SK-N-SH (cell line): ENCODE measurements at regions not wholly inside any gene's neighbourhood (a gene's known extent, or its start where the extent isn't known, plus 50 kb on each side); places are given as distances from the start of the nearest gene placed in this dataset.

ENCODE experiments used
- CTCF ChIA-PET: fragments of 300-600, 350-600 bp; formaldehyde crosslinking; extraction: SDS; loops from one replicate; lab custom pipeline; 2021; lab: Yijun Ruan, JAX
- POLR2A ChIA-PET: fragments of 350-600 bp; sonication (Branson Sonifier 250); formaldehyde crosslinking; extraction: SDS; loops from one replicate; lab custom pipeline; 2020; ENCODE audit warnings: antibody characterized with exemption, inconsistent platforms; lab: Yijun Ruan, JAX
- DNase-seq: peaks from one replicate; pipeline ENCODE4 v3.0.0; 2012
- H2AFZ ChIP-seq: fragments of 200-600 bp; sonication (generic); 2 replicates; pipeline ENCODE4 v1.8.1; 2016; ENCODE audit warnings: antibody characterized with exemption, mild to moderate bottlenecking, low read depth
- H3F3A ChIP-seq: fragments of 200-600 bp; sonication (generic); replicated peaks from 2 replicates; pipeline ENCODE3; 2016; ENCODE audit warnings: antibody characterized with exemption, mild to moderate bottlenecking; ENCODE audit not compliant: insufficient read depth
- H3K27ac ChIP-seq, 2 experiments: fragments of 200-500 bp in 1 of 2; fragments of 200-600 bp in 1 of 2; sonication (Bioruptor generic) in 1 of 2; sonication (generic), shearing (Covaris generic) in 1 of 2; 2 replicates each; pipeline versions ENCODE4 v1.5.1 to v1.6.1; 2014 to 2016; ENCODE audit warnings: low read depth in 2 of 2, inconsistent platforms in 1 of 2, low read length in 1 of 2, mild to moderate bottlenecking in 1 of 2, mixed read lengths in 1 of 2
- H3K27me3 ChIP-seq: fragments of 200-600 bp; sonication (generic), shearing (Covaris generic); 2 replicates; pipeline ENCODE4 v1.6.1; 2016; ENCODE audit warnings: mixed run types; ENCODE audit not compliant: insufficient read depth
- H3K36me3 ChIP-seq, 2 experiments: fragments of 200-500 bp in 1 of 2; fragments of 200-600 bp in 1 of 2; sonication (Bioruptor generic) in 1 of 2; sonication (generic) in 1 of 2; replicated peaks in 1 of 2; 2 replicates each; pipeline versions ENCODE3 to v1.5.1; 2014 to 2016; ENCODE audit warnings: low read length in 1 of 2, mild to moderate bottlenecking in 1 of 2; ENCODE audit not compliant: insufficient read depth in 2 of 2, control insufficient read depth in 1 of 2
- H3K4me1 ChIP-seq, 2 experiments: fragments of 200-500 bp in 1 of 2; fragments of 200-600 bp in 1 of 2; sonication (Bioruptor generic) in 1 of 2; sonication (generic), shearing (Covaris generic) in 1 of 2; 2 replicates each; pipeline versions ENCODE4 v1.5.1 to v1.6.1; 2014 to 2016; ENCODE audit warnings: low read depth in 1 of 2, low read length in 1 of 2, mixed run types in 1 of 2; ENCODE audit not compliant: insufficient read depth in 2 of 2, control insufficient read depth in 1 of 2
- H3K4me2 ChIP-seq: fragments of 200-600 bp; sonication (generic), shearing (Covaris generic); 2 replicates; pipeline ENCODE4 v1.6.1; 2017; ENCODE audit warnings: mixed run types
- H3K4me3 ChIP-seq, 2 experiments: fragments of 200-500 bp in 1 of 2; fragments of 200-600 bp in 1 of 2; sonication (Bioruptor generic) in 1 of 2; sonication (generic), shearing (Covaris generic) in 1 of 2; 2 replicates each; pipeline versions ENCODE4 v1.5.1 to v1.8.1; 2014 to 2016; ENCODE audit warnings: low read depth in 2 of 2, inconsistent platforms in 1 of 2, low read length in 1 of 2, mild to moderate bottlenecking in 1 of 2, mixed read lengths in 1 of 2, moderate library complexity in 1 of 2
- H3K79me2 ChIP-seq: fragments of 200-600 bp; sonication (generic); 2 replicates; pipeline ENCODE4 v1.8.1; 2017; ENCODE audit warnings: mild to moderate bottlenecking; ENCODE audit not compliant: insufficient read depth
- H3K9ac ChIP-seq: fragments of 200-600 bp; sonication (generic); 2 replicates; pipeline ENCODE4 v1.6.1; 2017; ENCODE audit warnings: mixed run types
- H3K9me2 ChIP-seq: fragments of 200-600 bp; sonication (generic); 2 replicates; pipeline ENCODE4 v1.6.1; 2017; ENCODE audit warnings: mixed run types
- H3K9me3 ChIP-seq: fragments of 200-600 bp; sonication (generic); 2 replicates; pipeline ENCODE4 v1.6.1; 2017; ENCODE audit warnings: mixed run types, mild to moderate bottlenecking, moderate library complexity
- H4K20me1 ChIP-seq: fragments of 200-600 bp; sonication (generic); 2 replicates; pipeline ENCODE4 v1.6.1; 2017; ENCODE audit warnings: mild to moderate bottlenecking, mixed run types; ENCODE audit not compliant: insufficient read depth
- ELF1 ChIP-seq: IDR thresholded peaks from 2 replicates; pipeline ENCODE4 v1.4.0; 2012
- EZH2phosphoT487 ChIP-seq: fragments of 200-600 bp; sonication (generic); IDR thresholded peaks from 2 replicates; pipeline ENCODE4 v1.6.1; 2017; ENCODE audit warnings: low read depth, mixed run types, mild to moderate bottlenecking, antibody characterized with exemption, moderate library complexity, borderline replicate concordance
- JUND ChIP-seq: IDR thresholded peaks from 2 replicates; pipeline ENCODE4 v1.4.0; 2012
- MEF2A ChIP-seq: IDR thresholded peaks from 2 replicates; pipeline ENCODE4 v1.4.0; 2012; ENCODE audit warnings: low read depth, borderline replicate concordance
- NRF1 ChIP-seq: IDR thresholded peaks from 2 replicates; pipeline ENCODE4 v1.6.1; 2012; ENCODE audit warnings: low read depth, mild to moderate bottlenecking, low read length
- RAD21 ChIP-seq: IDR thresholded peaks from 2 replicates; pipeline ENCODE4 v1.6.1; 2012; ENCODE audit warnings: mild to moderate bottlenecking, low read length
- RCOR1 ChIP-seq: fragments of 150-350 bp; IDR thresholded peaks from 2 replicates; pipeline ENCODE4 v1.6.1; 2017; ENCODE audit warnings: antibody characterized with exemption, low read length
- RXRA ChIP-seq: IDR thresholded peaks from 2 replicates; pipeline ENCODE4 v1.4.0; 2012; ENCODE audit warnings: low read depth, mild to moderate bottlenecking, borderline replicate concordance
- SMC3 ChIP-seq: IDR thresholded peaks from 2 replicates; pipeline ENCODE4 v1.6.1; 2012; ENCODE audit warnings: low read depth, low read length, improper control_type of control experiment
- TCF12 ChIP-seq: IDR thresholded peaks from 2 replicates; pipeline ENCODE4 v1.4.0; 2012
- YY1 ChIP-seq: IDR thresholded peaks from 2 replicates; pipeline ENCODE4 v1.4.0; 2012; ENCODE audit warnings: low read depth, mild to moderate bottlenecking
- WGBS: methylation state at CpG from one replicate; pipeline ENCODE4 v1.1.6; 2017; ENCODE audit warnings: low lambda C conversion rate; 5-methylcytosine and 5-hydroxymethylcytosine counted together
- TF ChIP-seq, protein P1 (sequence below): fragments of 200-600 bp; sonication (generic); IDR thresholded peaks from 2 replicates; pipeline ENCODE4 v1.6.1; 2017; ENCODE audit warnings: antibody characterized with exemption, mild to moderate bottlenecking, moderate library complexity
- TF ChIP-seq, protein P2 (sequence below): IDR thresholded peaks from 2 replicates; pipeline ENCODE4 v1.6.1; 2012; ENCODE audit warnings: mild to moderate bottlenecking, low read depth, low read length, moderate library complexity
- TF ChIP-seq, protein P3 (sequence below): IDR thresholded peaks from 2 replicates; pipeline ENCODE4; 2012
- TF ChIP-seq, protein P4 (sequence below): IDR thresholded peaks from 2 replicates; pipeline ENCODE4 v1.4.0; 2012; ENCODE audit warnings: low read depth, borderline replicate concordance

DNA sequence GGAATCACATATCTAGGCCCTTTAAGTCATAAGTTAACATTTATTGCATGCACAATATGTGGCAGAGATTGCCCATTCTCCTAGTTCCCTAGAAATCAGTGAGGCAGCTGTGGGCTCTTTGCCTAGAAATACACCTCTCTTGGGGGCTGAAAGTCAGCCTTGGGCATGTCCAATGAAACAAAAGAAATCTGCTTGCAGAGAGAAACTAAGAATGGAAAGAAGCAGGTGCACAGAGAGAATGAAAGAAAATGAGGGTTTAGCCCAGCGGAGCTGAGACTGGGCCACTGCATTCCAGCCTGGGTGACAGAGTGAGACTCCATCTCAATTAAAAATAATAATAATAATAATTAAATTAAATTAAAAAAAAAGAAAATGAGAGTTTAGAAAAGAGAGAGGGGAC lies 57.3 kb upstream of the DAB2 start:
- H4K20me1 ChIP-seq = no peaks in the 10 kb centered on the region
- TF ChIP-seq, protein P1, sequence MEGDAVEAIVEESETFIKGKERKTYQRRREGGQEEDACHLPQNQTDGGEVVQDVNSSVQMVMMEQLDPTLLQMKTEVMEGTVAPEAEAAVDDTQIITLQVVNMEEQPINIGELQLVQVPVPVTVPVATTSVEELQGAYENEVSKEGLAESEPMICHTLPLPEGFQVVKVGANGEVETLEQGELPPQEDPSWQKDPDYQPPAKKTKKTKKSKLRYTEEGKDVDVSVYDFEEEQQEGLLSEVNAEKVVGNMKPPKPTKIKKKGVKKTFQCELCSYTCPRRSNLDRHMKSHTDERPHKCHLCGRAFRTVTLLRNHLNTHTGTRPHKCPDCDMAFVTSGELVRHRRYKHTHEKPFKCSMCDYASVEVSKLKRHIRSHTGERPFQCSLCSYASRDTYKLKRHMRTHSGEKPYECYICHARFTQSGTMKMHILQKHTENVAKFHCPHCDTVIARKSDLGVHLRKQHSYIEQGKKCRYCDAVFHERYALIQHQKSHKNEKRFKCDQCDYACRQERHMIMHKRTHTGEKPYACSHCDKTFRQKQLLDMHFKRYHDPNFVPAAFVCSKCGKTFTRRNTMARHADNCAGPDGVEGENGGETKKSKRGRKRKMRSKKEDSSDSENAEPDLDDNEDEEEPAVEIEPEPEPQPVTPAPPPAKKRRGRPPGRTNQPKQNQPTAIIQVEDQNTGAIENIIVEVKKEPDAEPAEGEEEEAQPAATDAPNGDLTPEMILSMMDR = no peak
- TF ChIP-seq MEF2A (no peak), RXRA (no peak), NRF1 (no peak), ELF1 (no peak), YY1 (no peak), EZH2phosphoT487 (no peak), SMC3 (no peak), RAD21 (no peak), TCF12 (no peak), JUND (no peak), RCOR1 (no peak)
- TF ChIP-seq, protein P2, sequence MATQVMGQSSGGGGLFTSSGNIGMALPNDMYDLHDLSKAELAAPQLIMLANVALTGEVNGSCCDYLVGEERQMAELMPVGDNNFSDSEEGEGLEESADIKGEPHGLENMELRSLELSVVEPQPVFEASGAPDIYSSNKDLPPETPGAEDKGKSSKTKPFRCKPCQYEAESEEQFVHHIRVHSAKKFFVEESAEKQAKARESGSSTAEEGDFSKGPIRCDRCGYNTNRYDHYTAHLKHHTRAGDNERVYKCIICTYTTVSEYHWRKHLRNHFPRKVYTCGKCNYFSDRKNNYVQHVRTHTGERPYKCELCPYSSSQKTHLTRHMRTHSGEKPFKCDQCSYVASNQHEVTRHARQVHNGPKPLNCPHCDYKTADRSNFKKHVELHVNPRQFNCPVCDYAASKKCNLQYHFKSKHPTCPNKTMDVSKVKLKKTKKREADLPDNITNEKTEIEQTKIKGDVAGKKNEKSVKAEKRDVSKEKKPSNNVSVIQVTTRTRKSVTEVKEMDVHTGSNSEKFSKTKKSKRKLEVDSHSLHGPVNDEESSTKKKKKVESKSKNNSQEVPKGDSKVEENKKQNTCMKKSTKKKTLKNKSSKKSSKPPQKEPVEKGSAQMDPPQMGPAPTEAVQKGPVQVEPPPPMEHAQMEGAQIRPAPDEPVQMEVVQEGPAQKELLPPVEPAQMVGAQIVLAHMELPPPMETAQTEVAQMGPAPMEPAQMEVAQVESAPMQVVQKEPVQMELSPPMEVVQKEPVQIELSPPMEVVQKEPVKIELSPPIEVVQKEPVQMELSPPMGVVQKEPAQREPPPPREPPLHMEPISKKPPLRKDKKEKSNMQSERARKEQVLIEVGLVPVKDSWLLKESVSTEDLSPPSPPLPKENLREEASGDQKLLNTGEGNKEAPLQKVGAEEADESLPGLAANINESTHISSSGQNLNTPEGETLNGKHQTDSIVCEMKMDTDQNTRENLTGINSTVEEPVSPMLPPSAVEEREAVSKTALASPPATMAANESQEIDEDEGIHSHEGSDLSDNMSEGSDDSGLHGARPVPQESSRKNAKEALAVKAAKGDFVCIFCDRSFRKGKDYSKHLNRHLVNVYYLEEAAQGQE = no peak
- TF ChIP-seq, protein P3, sequence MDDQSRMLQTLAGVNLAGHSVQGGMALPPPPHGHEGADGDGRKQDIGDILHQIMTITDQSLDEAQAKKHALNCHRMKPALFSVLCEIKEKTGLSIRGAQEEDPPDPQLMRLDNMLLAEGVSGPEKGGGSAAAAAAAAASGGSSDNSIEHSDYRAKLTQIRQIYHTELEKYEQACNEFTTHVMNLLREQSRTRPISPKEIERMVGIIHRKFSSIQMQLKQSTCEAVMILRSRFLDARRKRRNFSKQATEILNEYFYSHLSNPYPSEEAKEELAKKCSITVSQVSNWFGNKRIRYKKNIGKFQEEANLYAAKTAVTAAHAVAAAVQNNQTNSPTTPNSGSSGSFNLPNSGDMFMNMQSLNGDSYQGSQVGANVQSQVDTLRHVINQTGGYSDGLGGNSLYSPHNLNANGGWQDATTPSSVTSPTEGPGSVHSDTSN = no peak
- TF ChIP-seq, protein P4, sequence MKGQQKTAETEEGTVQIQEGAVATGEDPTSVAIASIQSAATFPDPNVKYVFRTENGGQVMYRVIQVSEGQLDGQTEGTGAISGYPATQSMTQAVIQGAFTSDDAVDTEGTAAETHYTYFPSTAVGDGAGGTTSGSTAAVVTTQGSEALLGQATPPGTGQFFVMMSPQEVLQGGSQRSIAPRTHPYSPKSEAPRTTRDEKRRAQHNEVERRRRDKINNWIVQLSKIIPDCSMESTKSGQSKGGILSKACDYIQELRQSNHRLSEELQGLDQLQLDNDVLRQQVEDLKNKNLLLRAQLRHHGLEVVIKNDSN = no peak
- no peak overlapping the region for H3K4me2 ChIP-seq
- H2AFZ ChIP-seq = no peak overlapping the region
- no peak overlapping the region for H3K4me3 ChIP-seq
- 73% methylated on average over 1 of the region's 1 CpG for WGBS
- peaks cover 5% of the 10 kb centered on the region for H3F3A ChIP-seq
- no peak overlapping the region for H3K27ac ChIP-seq
- no peaks in the 10 kb centered on the region for H3K9me3 ChIP-seq
- H3K9me2 ChIP-seq = no peaks in the 10 kb centered on the region
- ChIA-PET CTCF (no interaction called here), POLR2A (no interaction called here)
- no peak for DNase-seq
- no peaks in the 10 kb centered on the region for H3K27me3 ChIP-seq
- peaks cover 0 to 15% of the 10 kb centered on the region in 2 experiments; a peak in 1 of 4 replicates for H3K4me1 ChIP-seq
- no peaks in the 10 kb centered on the region for H3K36me3 ChIP-seq
- H3K9ac ChIP-seq = no peak overlapping the region
- H3K79me2 ChIP-seq = no peaks in the 10 kb centered on the region
